GM12878 (cell line): ENCODE measurements at regions not wholly inside any gene's neighbourhood (a gene's known extent, or its start where the extent isn't known, plus 50 kb on each side); places are given as distances from the start of the nearest gene placed in this dataset.

Experiments used
- ATAC-seq: fragments of 200-7000 bp; cut with Tn5 transposase; 3 replicates; pipeline ENCODE4 v1.9.1; 2020; ENCODE audit warnings: mild to moderate bottlenecking, moderate library complexity
- BruUV-seq: library from RNA; stranded (reverse); fragments of 400-500 nt; replicated peaks from 2 replicates; lab custom pipeline; 2021; lab: Mats Ljungman, UMichigan
- CTCF ChIA-PET: fragments of 300-600 bp; sonication (Branson Sonifier 250); formaldehyde crosslinking; extraction: SDS; loops from one replicate; lab custom pipeline; 2021; ENCODE audit warnings: inconsistent platforms; lab: Yijun Ruan, JAX
- POLR2A ChIA-PET: fragments of 350-600 bp; formaldehyde crosslinking; extraction: SDS; loops from one replicate; lab custom pipeline; 2021; ENCODE audit warnings: inconsistent platforms; lab: Charles Lee
- RAD21 ChIA-PET: fragments of 300-600 bp; sonication (Branson Sonifier 250); formaldehyde crosslinking; loops from one replicate; lab custom pipeline; 2023; ENCODE audit warnings: antibody characterized with exemption; ENCODE audit not compliant: unreplicated experiment; lab: Charles Lee
- SMC1A ChIA-PET: fragments of 300-600 bp; sonication (Branson Sonifier 250); formaldehyde crosslinking; loops from one replicate; lab custom pipeline; 2023; ENCODE audit not compliant: unreplicated experiment, uncharacterized antibody; lab: Charles Lee
- DNase-seq: peaks from one replicate; pipeline ENCODE4 v3.0.0-alpha.2; 2011; ENCODE audit warnings: low read depth, low spot score
- FAIRE-seq: peaks from 3 replicates; lab custom pipeline; 2011; peaks lifted over from hg19 to GRCh38; lab: Jason Lieb, UNC
- H2AFZ ChIP-seq: 2 replicates; pipeline ENCODE4 v1.6.0; 2011; ENCODE audit warnings: low read depth, low read length, control low read depth; ENCODE audit not compliant: control insufficient read depth
- H3K27ac ChIP-seq: 2 replicates; pipeline ENCODE4 v1.5.1; 2011; ENCODE audit warnings: control low read depth; ENCODE audit not compliant: control insufficient read depth, insufficient read depth
- H3K27me3 ChIP-seq, 2 experiments: replicated peaks in 1 of 2; 2 replicates each; pipeline versions ENCODE4 v1.6.0 to v1.6.1; 2011; ENCODE audit warnings: low read length in 1 of 2; ENCODE audit not compliant: control insufficient read depth in 2 of 2, insufficient read depth in 2 of 2
- H3K36me3 ChIP-seq, 2 experiments: 2 replicates each; pipeline ENCODE4 v1.5.1; 2011; ENCODE audit warnings: low read length in 1 of 2; ENCODE audit not compliant: control insufficient read depth in 2 of 2, insufficient read depth in 2 of 2
- H3K4me1 ChIP-seq: 2 replicates; pipeline ENCODE4 v1.6.1; 2011; ENCODE audit warnings: mild to moderate bottlenecking, low read length, moderate library complexity, mixed read lengths; ENCODE audit not compliant: control insufficient read depth, insufficient read depth
- H3K4me2 ChIP-seq: 2 replicates; pipeline ENCODE4 v1.6.0; 2011; ENCODE audit warnings: control low read depth; ENCODE audit not compliant: control insufficient read depth, insufficient read depth
- H3K4me3 ChIP-seq: fragments of 200-600 bp; sonication (generic); 2 replicates; pipeline ENCODE4 v1.5.1; 2016
- H3K79me2 ChIP-seq: 2 replicates; pipeline ENCODE4 v1.6.0; 2011; ENCODE audit warnings: low read length; ENCODE audit not compliant: control insufficient read depth, insufficient read depth
- H3K9ac ChIP-seq: 2 replicates; pipeline ENCODE4 v1.8.0; 2011; ENCODE audit warnings: low read length, control low read depth, mixed read lengths; ENCODE audit not compliant: control insufficient read depth, insufficient read depth
- H3K9me3 ChIP-seq: replicated peaks from 3 replicates; pipeline ENCODE4 v1.5.1; 2011; ENCODE audit warnings: mild to moderate bottlenecking, low read length; ENCODE audit not compliant: control insufficient read depth, insufficient read depth
- H4K20me1 ChIP-seq: 2 replicates; pipeline ENCODE4 v1.6.0; 2011; ENCODE audit not compliant: control insufficient read depth, insufficient read depth
- EP300 ChIP-seq, 2 experiments: fragments of 150-350 bp in 1 of 2; IDR thresholded peaks; 2 replicates each; pipeline ENCODE4 v1.6.1; 2011 to 2012; ENCODE audit warnings: low read depth in 2 of 2, low read length in 2 of 2, borderline replicate concordance in 1 of 2, improper control_type of control experiment in 1 of 2, inconsistent platforms in 1 of 2; ENCODE audit not compliant: control insufficient read depth in 1 of 2
- MTA2 ChIP-seq: fragments of 450-650 bp; IDR thresholded peaks from 2 replicates; pipeline ENCODE4 v1.6.1; 2016; ENCODE audit warnings: low read depth, mild to moderate bottlenecking, moderate library complexity
- NFIC ChIP-seq: IDR thresholded peaks from 2 replicates; pipeline ENCODE4 v1.6.1; 2012; ENCODE audit warnings: low read depth, mild to moderate bottlenecking, inconsistent platforms, low read length, moderate library complexity
- NFYB ChIP-seq: IDR thresholded peaks from 2 replicates; pipeline ENCODE4 v1.6.1; 2011; ENCODE audit warnings: low read depth, mild to moderate bottlenecking, low read length, improper control_type of control experiment, moderate library complexity; ENCODE audit not compliant: insufficient read depth
- POLR2A ChIP-seq: IDR thresholded peaks from 2 replicates; pipeline ENCODE4 v1.6.1; 2011; ENCODE audit warnings: low read depth, mild to moderate bottlenecking, low read length
- SIX5 ChIP-seq: IDR thresholded peaks from 2 replicates; pipeline ENCODE4 v1.6.1; 2011; ENCODE audit warnings: mild to moderate bottlenecking, low read depth, low read length, moderate library complexity; ENCODE audit not compliant: severe bottlenecking
- SMARCA5 ChIP-seq: fragments of 450-650 bp; IDR thresholded peaks from 2 replicates; pipeline ENCODE4 v1.6.1; 2017; ENCODE audit warnings: mild to moderate bottlenecking
- SREBF1 ChIP-seq: IDR thresholded peaks from 2 replicates; pipeline ENCODE4 v1.6.1; 2012; ENCODE audit warnings: mild to moderate bottlenecking, low read length
- STAT1 ChIP-seq: fragments of 450-650 bp; conservative IDR thresholded peaks from 2 replicates; pipeline ENCODE4 v1.6.1; 2014; ENCODE audit warnings: antibody characterized with exemption, mild to moderate bottlenecking
- STAT3 ChIP-seq: IDR thresholded peaks from 2 replicates; pipeline ENCODE4 v1.6.1; 2011; ENCODE audit warnings: low read depth, low read length, improper control_type of control experiment
- TCF7 ChIP-seq: IDR thresholded peaks from 2 replicates; pipeline ENCODE4 v1.6.1; 2014; ENCODE audit warnings: antibody characterized with exemption, borderline replicate concordance
- ZZZ3 ChIP-seq: IDR thresholded peaks from 2 replicates; pipeline ENCODE4 v1.6.1; 2011; ENCODE audit warnings: low read depth; ENCODE audit not compliant: control insufficient read depth, insufficient read length
- WGBS: methylation state at CpG from one replicate; pipeline ENCODE4 v1.1.6; 2016; ENCODE audit warnings: low lambda C conversion rate; ENCODE audit not compliant: insufficient replicate concordance, insufficient coverage; ENCODE audit errors: missing lambda C conversion rate; 5-methylcytosine and 5-hydroxymethylcytosine counted together
- in situ Hi-C: fragments of 300-500 bp; cut with MboI; formaldehyde crosslinking; loops from 9 replicates; pipeline ENCODE4 v1.14.3; 2018; ENCODE audit warnings: mixed read lengths
- intact Hi-C: fragments of 100-400 bp; cut with micrococcal nuclease; formaldehyde crosslinking; loops from one replicate; pipeline ENCODE4 v1.14.2; 2022; ENCODE audit not compliant: unreplicated experiment
- TF ChIP-seq, protein P1 (sequence below): IDR thresholded peaks from 2 replicates; pipeline ENCODE4 v1.6.1; 2011; ENCODE audit warnings: borderline replicate concordance, low read depth, mild to moderate bottlenecking, moderate library complexity, mixed read lengths, low read length; ENCODE audit not compliant: insufficient read depth; ENCODE audit errors: extremely low read length
- TF ChIP-seq, protein P2 (sequence below): IDR thresholded peaks from 2 replicates; pipeline ENCODE4 v1.6.1; 2012; ENCODE audit warnings: low read depth, low read length, improper control_type of control experiment
- TF ChIP-seq, protein P3 (sequence below): fragments of 450-650 bp; IDR thresholded peaks from 2 replicates; pipeline ENCODE4 v1.6.1; 2017; ENCODE audit warnings: borderline replicate concordance
- TF ChIP-seq, protein P4 (sequence below): fragments of 450-650 bp; IDR thresholded peaks from 2 replicates; pipeline ENCODE4 v1.6.1; 2017; ENCODE audit warnings: mild to moderate bottlenecking, moderate library complexity
- TF ChIP-seq, protein P5 (sequence below): IDR thresholded peaks from 2 replicates; pipeline ENCODE4 v1.6.1; 2011; ENCODE audit warnings: low read depth, mild to moderate bottlenecking, low read length, moderate library complexity, borderline replicate concordance; ENCODE audit errors: extremely low read depth

DNA sequence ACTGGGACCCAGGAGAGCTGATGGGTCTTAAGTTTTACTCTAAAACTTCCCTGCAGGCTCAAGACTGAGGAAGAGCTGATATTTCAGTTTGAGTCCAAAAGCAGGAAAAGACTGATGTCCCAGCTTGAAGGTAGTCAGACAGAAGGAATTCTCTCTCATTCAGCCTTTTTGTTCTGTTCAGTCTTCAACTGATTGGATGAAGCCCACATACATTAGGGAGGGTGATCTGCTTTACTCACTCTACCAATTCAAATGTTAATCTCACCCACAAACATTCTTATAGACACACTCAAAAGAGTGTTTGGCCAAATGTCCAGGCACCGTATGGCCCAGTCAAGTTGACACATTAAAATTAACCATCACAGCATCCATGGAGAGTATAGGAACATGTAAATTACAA is 173.5 kb downstream of the KCNRG start:
- H3K9ac ChIP-seq = no peak overlapping the region
- H3K4me1 ChIP-seq = no peaks in the 10 kb centered on the region
- H3K4me3 ChIP-seq = no peak overlapping the region
- intact Hi-C loops = no loop called here
- H3K27me3 ChIP-seq = peaks cover 0 to 11% of the 10 kb centered on the region in 2 experiments; a peak in 2 of 4 replicates
- H3K9me3 ChIP-seq = no peaks in the 10 kb centered on the region
- H3K79me2 ChIP-seq = no peaks in the 10 kb centered on the region
- H2AFZ ChIP-seq = no peak overlapping the region
- in situ Hi-C loops = no loop called here
- no peak for ATAC-seq
- 89% methylated on average over 1 of the region's 1 CpG for WGBS
- H3K27ac ChIP-seq = no peak overlapping the region
- FAIRE-seq = no peak
- H3K4me2 ChIP-seq = no peak overlapping the region
- SMC1A ChIA-PET = interaction anchor here (1.0 to 1.2 kb wide), 2 partner anchors 28 to 612 kb away, joined by 3 to 5 read pairs; no protein-coding TSS in a partner anchor
- RAD21 ChIA-PET = interaction anchor here (1.1 kb wide), 1 partner anchor 723 kb away, joined by 4 read pairs; no protein-coding TSS in a partner anchor
- no TSS peak for BruUV-seq
- no peaks in the 10 kb centered on the region for H3K36me3 ChIP-seq
- no peaks in the 10 kb centered on the region for H4K20me1 ChIP-seq
- DNase-seq = no peak
- POLR2A ChIA-PET = interaction anchor here (0.5 kb wide), 1 partner anchor 190 kb away, joined by 3 read pairs; no protein-coding TSS in a partner anchor
- CTCF ChIA-PET = interaction anchor here (0.9 to 1.6 kb wide), 5 partner anchors 12 to 723 kb away, joined by 3 to 7 read pairs (median 4); no protein-coding TSS in a partner anchor
- TF ChIP-seq EP300 (IDR thresholded peaks at IDR 0.05; ENCODE audit: borderline replicate concordance in 1 of 2, control insufficient read depth in 1 of 2, low read depth in 2 of 2, low read length in 2 of 2) = no peak
- TF ChIP-seq SIX5 = no peak
- no peak for TF ChIP-seq TCF7
- TF ChIP-seq, protein P1, sequence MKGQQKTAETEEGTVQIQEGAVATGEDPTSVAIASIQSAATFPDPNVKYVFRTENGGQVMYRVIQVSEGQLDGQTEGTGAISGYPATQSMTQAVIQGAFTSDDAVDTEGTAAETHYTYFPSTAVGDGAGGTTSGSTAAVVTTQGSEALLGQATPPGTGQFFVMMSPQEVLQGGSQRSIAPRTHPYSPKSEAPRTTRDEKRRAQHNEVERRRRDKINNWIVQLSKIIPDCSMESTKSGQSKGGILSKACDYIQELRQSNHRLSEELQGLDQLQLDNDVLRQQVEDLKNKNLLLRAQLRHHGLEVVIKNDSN = no peak
- TF ChIP-seq STAT3 = no peak
- no peak for TF ChIP-seq MTA2
- TF ChIP-seq SREBF1 = no peak
- no peak for TF ChIP-seq POLR2A
- TF ChIP-seq SMARCA5 = no peak
- TF ChIP-seq, protein P2, sequence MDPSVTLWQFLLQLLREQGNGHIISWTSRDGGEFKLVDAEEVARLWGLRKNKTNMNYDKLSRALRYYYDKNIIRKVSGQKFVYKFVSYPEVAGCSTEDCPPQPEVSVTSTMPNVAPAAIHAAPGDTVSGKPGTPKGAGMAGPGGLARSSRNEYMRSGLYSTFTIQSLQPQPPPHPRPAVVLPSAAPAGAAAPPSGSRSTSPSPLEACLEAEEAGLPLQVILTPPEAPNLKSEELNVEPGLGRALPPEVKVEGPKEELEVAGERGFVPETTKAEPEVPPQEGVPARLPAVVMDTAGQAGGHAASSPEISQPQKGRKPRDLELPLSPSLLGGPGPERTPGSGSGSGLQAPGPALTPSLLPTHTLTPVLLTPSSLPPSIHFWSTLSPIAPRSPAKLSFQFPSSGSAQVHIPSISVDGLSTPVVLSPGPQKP = no peak
- TF ChIP-seq, protein P3, sequence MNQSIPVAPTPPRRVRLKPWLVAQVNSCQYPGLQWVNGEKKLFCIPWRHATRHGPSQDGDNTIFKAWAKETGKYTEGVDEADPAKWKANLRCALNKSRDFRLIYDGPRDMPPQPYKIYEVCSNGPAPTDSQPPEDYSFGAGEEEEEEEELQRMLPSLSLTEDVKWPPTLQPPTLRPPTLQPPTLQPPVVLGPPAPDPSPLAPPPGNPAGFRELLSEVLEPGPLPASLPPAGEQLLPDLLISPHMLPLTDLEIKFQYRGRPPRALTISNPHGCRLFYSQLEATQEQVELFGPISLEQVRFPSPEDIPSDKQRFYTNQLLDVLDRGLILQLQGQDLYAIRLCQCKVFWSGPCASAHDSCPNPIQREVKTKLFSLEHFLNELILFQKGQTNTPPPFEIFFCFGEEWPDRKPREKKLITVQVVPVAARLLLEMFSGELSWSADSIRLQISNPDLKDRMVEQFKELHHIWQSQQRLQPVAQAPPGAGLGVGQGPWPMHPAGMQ = no peak
- no peak for TF ChIP-seq NFYB
- no peak for TF ChIP-seq NFIC
- TF ChIP-seq, protein P4, sequence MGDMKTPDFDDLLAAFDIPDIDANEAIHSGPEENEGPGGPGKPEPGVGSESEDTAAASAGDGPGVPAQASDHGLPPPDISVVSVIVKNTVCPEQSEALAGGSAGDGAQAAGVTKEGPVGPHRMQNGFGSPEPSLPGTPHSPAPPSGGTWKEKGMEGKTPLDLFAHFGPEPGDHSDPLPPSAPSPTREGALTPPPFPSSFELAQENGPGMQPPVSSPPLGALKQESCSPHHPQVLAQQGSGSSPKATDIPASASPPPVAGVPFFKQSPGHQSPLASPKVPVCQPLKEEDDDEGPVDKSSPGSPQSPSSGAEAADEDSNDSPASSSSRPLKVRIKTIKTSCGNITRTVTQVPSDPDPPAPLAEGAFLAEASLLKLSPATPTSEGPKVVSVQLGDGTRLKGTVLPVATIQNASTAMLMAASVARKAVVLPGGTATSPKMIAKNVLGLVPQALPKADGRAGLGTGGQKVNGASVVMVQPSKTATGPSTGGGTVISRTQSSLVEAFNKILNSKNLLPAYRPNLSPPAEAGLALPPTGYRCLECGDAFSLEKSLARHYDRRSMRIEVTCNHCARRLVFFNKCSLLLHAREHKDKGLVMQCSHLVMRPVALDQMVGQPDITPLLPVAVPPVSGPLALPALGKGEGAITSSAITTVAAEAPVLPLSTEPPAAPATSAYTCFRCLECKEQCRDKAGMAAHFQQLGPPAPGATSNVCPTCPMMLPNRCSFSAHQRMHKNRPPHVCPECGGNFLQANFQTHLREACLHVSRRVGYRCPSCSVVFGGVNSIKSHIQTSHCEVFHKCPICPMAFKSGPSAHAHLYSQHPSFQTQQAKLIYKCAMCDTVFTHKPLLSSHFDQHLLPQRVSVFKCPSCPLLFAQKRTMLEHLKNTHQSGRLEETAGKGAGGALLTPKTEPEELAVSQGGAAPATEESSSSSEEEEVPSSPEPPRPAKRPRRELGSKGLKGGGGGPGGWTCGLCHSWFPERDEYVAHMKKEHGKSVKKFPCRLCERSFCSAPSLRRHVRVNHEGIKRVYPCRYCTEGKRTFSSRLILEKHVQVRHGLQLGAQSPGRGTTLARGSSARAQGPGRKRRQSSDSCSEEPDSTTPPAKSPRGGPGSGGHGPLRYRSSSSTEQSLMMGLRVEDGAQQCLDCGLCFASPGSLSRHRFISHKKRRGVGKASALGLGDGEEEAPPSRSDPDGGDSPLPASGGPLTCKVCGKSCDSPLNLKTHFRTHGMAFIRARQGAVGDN = no peak
- no peak for TF ChIP-seq ZZZ3
- TF ChIP-seq STAT1 = no peak
- TF ChIP-seq, protein P5, sequence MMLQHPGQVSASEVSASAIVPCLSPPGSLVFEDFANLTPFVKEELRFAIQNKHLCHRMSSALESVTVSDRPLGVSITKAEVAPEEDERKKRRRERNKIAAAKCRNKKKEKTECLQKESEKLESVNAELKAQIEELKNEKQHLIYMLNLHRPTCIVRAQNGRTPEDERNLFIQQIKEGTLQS = no peak
